OCI-LY3 (cell line): ENCODE measurements at regions not wholly inside any gene's neighbourhood (a gene's known extent, or its start where the extent isn't known, plus 50 kb on each side); places are given as distances from the start of the nearest gene placed in this dataset.

ENCODE experiments used
- H2AFZ ChIP-seq: fragments of 200-600, 300-600 bp; shearing (Covaris generic); 2 replicates; pipeline ENCODE4 v1.6.0; 2014; ENCODE audit warnings: antibody characterized with exemption, low read depth, low read length
- H3K27ac ChIP-seq: fragments of 200-600, 300-600 bp; sonication (generic); 2 replicates; pipeline ENCODE4 v1.5.1; 2014; ENCODE audit warnings: mild to moderate bottlenecking, low read length, moderate library complexity, mixed read lengths
- H3K27me3 ChIP-seq: fragments of 200-600, 300-600 bp; sonication (generic); 2 replicates; pipeline ENCODE4 v1.6.1; 2014; ENCODE audit warnings: low read depth, low read length, mixed read lengths
- H3K36me3 ChIP-seq: fragments of 200-600, 300-600 bp; sonication (generic); replicated peaks from 2 replicates; pipeline ENCODE3; 2014; ENCODE audit warnings: low read depth, low read length, mixed read lengths
- H3K4me1 ChIP-seq: fragments of 300-600, 200-600 bp; sonication (generic); 2 replicates; pipeline ENCODE4 v1.6.1; 2014; ENCODE audit warnings: low read length, mixed read lengths
- H3K4me2 ChIP-seq: fragments of 200-600, 300-600 bp; sonication (generic); 2 replicates; pipeline ENCODE4 v1.6.1; 2014; ENCODE audit warnings: low read length, mixed read lengths
- H3K4me3 ChIP-seq: fragments of 300-600, 200-600 bp; sonication (generic); 2 replicates; pipeline ENCODE4 v1.5.1; 2014; ENCODE audit warnings: antibody characterized with exemption, mild to moderate bottlenecking, low read length, moderate library complexity
- H3K79me2 ChIP-seq: fragments of 300-600, 200-600 bp; shearing (Covaris generic); 2 replicates; pipeline ENCODE4 v1.6.1; 2014; ENCODE audit warnings: mild to moderate bottlenecking, low read length, mixed read lengths
- H3K9ac ChIP-seq: fragments of 300-600, 200-600 bp; shearing (Covaris generic); 2 replicates; pipeline ENCODE4 v1.6.0; 2014; ENCODE audit warnings: mild to moderate bottlenecking, low read length, moderate library complexity
- H3K9me3 ChIP-seq: fragments of 200-600, 300-600 bp; shearing (Covaris generic); 2 replicates; pipeline ENCODE4 v1.6.1; 2014; ENCODE audit warnings: low read length, mixed read lengths; ENCODE audit not compliant: insufficient read depth
- H4K20me1 ChIP-seq: fragments of 200-600, 300-600 bp; sonication (generic); 2 replicates; pipeline ENCODE4 v1.6.1; 2016; ENCODE audit warnings: low read length, mixed read lengths; ENCODE audit not compliant: insufficient read depth
- CTCF ChIP-seq: fragments of 200-600, 300-600 bp; sonication (generic); IDR thresholded peaks from 2 replicates; pipeline ENCODE4 v1.5.1; 2014; ENCODE audit warnings: antibody characterized with exemption, low read length, low read depth
- EZH2phosphoT487 ChIP-seq: fragments of 200-600 bp; shearing (Covaris generic); IDR thresholded peaks from 2 replicates; pipeline ENCODE4 v1.6.1; 2018; ENCODE audit warnings: antibody characterized with exemption, mixed run types, low read depth

GRCh38 chr2:123839326-123839725 is 185.8 kb upstream of the CNTNAP5 start:
- H2AFZ ChIP-seq: no peak overlapping the region
- H3K9ac ChIP-seq: no peak overlapping the region
- no peaks in the 10 kb centered on the region for H3K27me3 ChIP-seq
- H3K4me1 ChIP-seq: no peaks in the 10 kb centered on the region
- H3K36me3 ChIP-seq: no peaks in the 10 kb centered on the region
- H3K9me3 ChIP-seq: peaks cover 6% of the 10 kb centered on the region
- H3K79me2 ChIP-seq: no peaks in the 10 kb centered on the region
- H3K27ac ChIP-seq: no peak overlapping the region
- H3K4me2 ChIP-seq: no peak overlapping the region
- no peak overlapping the region for H3K4me3 ChIP-seq
- TF ChIP-seq EZH2phosphoT487 (no peak), CTCF (no peak)
- H4K20me1 ChIP-seq: no peaks in the 10 kb centered on the region

- no peak overlapping the region for H3K27ac ChIP-seq
These were observed 185.1 kb upstream of the CNTNAP5 start for GRCh38 chr2:123840016-123840415.

GRCh38 chr2:123840574-123840973 is 184.5 kb upstream of the CNTNAP5 start:
- TF ChIP-seq EZH2phosphoT487: no peak
- no peak for TF ChIP-seq CTCF
- Histone ChIP-seq H3K36me3 (no peaks in the 10 kb centered on the region), H3K27me3 (no peaks in the 10 kb centered on the region), H3K79me2 (no peaks in the 10 kb centered on the region), H4K20me1 (no peaks in the 10 kb centered on the region), H3K9me3 (peaks cover 6% of the 10 kb centered on the region), H3K27ac (no peak overlapping the region), H3K4me3 (no peak overlapping the region), H2AFZ (no peak overlapping the region), H3K4me2 (no peak overlapping the region), H3K4me1 (no peaks in the 10 kb centered on the region), H3K9ac (no peak overlapping the region)

More at GRCh38 chr2:123840016-123840415, 185.1 kb upstream of the CNTNAP5 start:
- peaks cover 6% of the 10 kb centered on the region for H3K9me3 ChIP-seq
- no peaks in the 10 kb centered on the region for H3K4me1 ChIP-seq
- TF ChIP-seq CTCF (0 out of 2 replicates have a peak, but pooled peaks have one; percentile 6), EZH2phosphoT487 (no peak)
- no peaks in the 10 kb centered on the region for H3K36me3 ChIP-seq
- H3K79me2 ChIP-seq: no peaks in the 10 kb centered on the region
- H2AFZ ChIP-seq: no peak overlapping the region
- H3K4me3 ChIP-seq: no peak overlapping the region
- no peaks in the 10 kb centered on the region for H4K20me1 ChIP-seq
- H3K27me3 ChIP-seq: no peaks in the 10 kb centered on the region
- H3K9ac ChIP-seq: no peak overlapping the region
- H3K4me2 ChIP-seq: no peak overlapping the region

GRCh38 chr2:123851281-123851680 is 173.8 kb upstream of the CNTNAP5 start:
- H3K4me1 ChIP-seq: no peaks in the 10 kb centered on the region
- H3K4me3 ChIP-seq: no peak overlapping the region
- TF ChIP-seq EZH2phosphoT487 (no peak), CTCF (no peak)
- no peak overlapping the region for H3K4me2 ChIP-seq
- no peak overlapping the region for H2AFZ ChIP-seq
- no peak overlapping the region for H3K9ac ChIP-seq
- H4K20me1 ChIP-seq: no peaks in the 10 kb centered on the region
- H3K27me3 ChIP-seq: no peaks in the 10 kb centered on the region
- H3K9me3 ChIP-seq: no peaks in the 10 kb centered on the region
- no peaks in the 10 kb centered on the region for H3K79me2 ChIP-seq
- H3K27ac ChIP-seq: no peak overlapping the region
- no peaks in the 10 kb centered on the region for H3K36me3 ChIP-seq
